GM12872 (cell line): ENCODE measurements at regions not wholly inside any gene's neighbourhood (a gene's known extent, or its start where the extent isn't known, plus 50 kb on each side); places are given as distances from the start of the nearest gene placed in this dataset.

Experiments used
- CTCF ChIP-seq: IDR thresholded peaks from 3 replicates; pipeline ENCODE4 v1.5.1; 2011; ENCODE audit warnings: low read depth, mild to moderate bottlenecking, low read length, moderate library complexity; ENCODE audit not compliant: insufficient read depth

DNA sequence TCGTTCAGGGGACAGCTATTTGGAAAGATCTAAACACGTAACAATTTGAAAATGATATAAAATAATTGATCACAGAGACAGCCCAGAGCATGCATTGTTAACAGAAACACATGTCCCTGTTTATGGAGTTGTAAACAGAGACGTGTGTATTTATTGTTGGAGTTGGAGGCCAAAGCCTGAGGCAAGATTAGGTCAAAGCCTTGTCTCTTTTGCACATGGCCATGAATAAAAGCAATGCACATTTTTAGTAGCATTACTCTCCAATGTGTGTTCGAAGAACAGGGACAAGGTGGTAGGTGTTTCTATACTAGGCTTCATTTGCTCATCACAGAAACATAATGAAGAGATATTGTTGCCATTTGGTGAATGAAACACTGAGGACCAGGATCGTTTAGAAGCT is 841.5 kb upstream of the FANCL start:
- TF ChIP-seq CTCF, result no peak

- TF ChIP-seq CTCF, result no peak
Observed at GRCh38 chr2:59080451-59081181, 839.5 kb upstream of the FANCL start.

- no peak for TF ChIP-seq CTCF
Observed at GRCh38 chr2:59077981-59078531, 836.9 kb upstream of the FANCL start.

DNA sequence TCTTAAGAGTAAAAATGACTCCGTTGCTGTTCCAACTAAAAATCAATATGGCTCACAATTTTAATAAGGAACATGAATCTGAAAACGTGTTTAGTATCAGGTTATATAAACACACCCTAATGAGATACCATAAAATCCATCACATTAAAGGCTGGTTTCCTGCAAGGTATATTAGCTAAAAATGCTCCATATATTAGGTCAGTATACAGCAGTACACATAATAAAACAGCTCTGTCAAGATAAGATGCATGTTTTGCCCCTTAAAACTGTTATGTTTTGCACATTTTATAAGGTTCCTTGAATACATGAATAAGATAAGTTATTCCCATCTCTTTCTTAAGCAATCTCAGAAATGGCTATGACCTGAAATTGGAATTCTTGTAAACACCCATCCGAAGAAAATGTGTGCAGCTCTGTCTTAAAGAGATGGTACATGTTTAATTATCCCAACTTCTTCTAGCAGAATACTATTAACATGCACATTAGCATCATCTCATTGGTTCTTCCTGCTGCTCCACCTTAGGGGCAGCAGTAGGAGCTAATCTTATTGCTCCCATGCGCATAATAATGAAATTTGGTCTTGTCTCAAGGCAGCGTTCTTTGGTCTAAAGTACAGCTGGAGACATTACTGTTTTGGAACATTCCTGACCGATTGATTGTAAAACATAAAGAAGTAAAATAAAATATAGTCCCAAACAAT is 836.1 kb upstream of the FANCL start:
- no peak for TF ChIP-seq CTCF

DNA sequence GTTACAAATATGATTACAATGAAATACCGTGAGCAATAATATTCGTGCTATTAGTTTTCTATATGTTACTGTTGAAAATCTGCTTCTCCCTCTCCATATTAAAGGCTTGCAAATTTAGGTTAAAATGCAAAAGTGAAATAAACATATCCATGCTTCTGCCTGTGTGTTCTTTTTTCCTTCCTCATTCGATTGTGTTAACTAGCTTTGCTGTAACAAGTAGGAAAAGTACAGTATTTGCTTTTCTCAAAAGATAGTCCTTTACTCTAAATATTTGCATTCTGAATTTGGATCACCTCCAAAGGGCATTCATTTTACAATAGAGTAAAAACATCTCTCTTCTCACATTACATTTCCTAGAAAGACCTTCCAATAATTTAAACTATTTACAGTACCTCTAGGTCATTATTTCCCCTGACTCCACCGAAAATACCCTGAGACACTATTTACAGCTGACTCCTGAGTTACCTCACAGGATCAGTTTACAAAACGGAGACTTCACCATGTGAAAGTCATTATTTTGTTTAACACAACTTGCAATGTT is 835.0 kb upstream of the FANCL start:
- TF ChIP-seq CTCF, result no peak

DNA sequence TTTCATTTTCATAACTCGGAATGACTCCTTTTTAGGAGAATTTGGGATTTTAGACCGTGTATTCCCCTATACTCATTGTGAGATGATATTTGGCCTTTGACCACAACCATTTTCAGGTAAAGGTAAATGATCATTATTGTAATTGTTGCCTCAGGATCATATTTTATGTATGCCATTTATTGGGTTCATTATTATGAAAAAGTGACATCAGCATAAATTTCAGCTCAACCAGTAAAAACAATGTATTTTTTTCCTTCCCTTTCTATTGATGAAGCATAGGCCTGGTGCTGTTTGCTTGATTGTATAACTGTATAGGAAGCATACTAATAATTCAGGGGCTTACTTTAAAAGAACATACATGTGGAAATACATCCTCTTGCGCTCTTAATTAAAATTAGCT is 832.9 kb upstream of the FANCL start:
- no peak for TF ChIP-seq CTCF

DNA sequence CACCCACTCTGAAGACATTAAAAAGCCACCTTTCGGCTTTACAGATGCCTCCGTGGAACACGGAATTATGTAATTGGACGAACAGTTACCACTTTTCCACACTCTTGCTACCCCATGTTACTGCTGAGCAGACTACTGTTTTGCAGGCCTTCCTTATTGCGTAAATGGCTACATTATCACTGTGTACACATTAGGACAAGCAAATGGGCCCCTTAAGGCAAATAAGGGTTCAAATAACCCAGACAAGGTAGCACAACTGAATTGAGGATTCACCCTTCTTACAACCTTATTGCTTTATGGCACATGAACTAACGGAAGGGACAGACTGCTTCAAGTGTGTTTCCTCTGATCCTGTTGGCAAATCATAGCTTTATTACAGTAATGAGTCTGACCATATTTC is 832.2 kb upstream of the FANCL start:
- no peak for TF ChIP-seq CTCF
